Dermis microvascular lymphatic vessel endothelial cell (primary cell): ENCODE measurements at regions not wholly inside any gene's neighbourhood (a gene's known extent, or its start where the extent isn't known, plus 50 kb on each side); places are given as distances from the start of the nearest gene placed in this dataset.
"Not testable (repeated sequence)": the region's sequence is repeated elsewhere in the genome, so short reads cannot be mapped to it uniquely, and the experiment has no call there.

ENCODE experiments used
- DNase-seq, 2 donors: peaks; one replicate each; pipeline versions ENCODE4 v3.0.0 to v3.0.0-alpha.2; 2010; ENCODE audit warnings: low read depth in 2 of 2

DNA sequence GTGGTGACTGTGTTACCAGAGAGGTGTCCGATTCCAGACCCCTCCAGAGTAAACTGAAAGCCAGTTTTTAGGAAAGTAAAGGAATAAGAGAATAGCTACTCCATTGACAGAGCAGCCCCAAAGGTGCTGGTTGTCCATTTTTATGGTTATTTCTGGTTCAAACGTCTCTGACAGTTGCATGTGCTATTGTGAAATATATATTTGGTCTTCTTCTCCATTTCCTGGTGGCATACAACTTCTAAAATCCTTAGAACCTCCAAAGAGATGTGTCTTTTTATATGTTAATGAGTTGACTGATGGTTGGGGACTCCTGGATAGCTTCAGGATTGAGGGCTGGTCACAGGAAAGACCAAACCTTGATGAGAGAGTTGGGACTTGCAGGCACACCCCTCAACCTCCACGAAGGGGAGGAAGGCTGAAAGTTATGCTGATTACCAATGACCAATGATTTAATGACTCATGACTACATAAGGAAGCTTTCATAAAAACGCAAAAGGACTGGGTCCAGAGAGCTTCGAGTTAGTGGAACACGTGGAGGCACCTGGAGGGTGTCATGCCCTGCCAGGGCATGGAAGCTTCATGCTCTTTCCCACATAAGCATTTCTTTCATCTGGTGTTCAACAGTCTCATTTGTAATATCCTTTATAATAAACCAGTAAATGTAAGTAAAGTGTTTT lies 100.7 kb downstream of the SLC16A1 start:
- no peak for DNase-seq

DNA sequence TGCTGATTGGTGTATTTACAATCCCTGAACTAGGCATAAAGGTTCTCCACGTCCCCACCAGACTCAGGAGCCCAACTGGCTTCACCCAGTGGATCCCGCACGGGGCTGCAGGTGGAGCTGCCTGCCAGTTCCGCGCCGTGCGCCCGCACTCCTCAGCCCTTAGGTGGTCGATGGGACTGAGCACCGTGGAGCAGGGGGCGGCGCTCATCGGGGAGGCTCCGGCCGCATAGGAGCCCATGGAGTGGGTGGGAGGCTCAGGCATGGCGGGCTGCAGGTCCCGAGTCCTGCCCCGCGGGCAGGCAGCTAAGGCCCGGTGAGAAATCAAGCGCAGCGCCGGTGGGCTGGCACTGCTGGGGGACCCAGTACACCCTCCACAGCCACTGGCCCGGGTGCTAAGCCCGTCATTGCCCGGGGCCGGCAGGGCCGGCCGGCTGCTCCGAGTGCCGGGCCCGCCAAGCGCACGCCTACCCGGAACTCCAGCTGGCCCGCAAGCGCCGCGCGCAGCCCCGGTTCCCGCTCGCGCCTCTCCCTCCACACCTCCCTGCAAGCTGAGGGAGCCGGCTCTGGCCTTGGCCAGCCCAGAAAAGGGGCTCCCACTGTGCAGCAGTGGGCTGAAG lies 101.5 kb downstream of the SLC16A1 start:
- DNase-seq = not testable (repeated sequence)

DNA sequence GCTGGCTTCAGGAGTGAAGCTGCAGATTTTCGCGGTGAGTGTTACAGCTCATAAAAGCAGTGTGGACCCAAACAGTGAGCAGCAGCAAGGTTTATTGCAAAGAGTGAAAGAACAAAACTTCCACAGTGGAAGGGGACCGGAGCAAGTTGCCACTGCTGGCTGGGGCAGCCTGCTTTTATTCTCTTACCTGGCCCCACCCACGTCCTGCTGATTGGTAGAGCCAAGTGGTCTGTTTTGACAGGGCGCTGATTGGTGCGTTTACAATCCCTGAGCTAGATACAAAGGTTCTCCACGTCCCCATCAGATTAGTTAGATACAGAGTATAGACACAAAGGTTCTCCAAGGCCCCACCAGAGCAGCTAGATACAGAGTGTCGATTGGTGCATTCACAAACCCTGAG lies 102.1 kb downstream of the SLC16A1 start:
- not testable (repeated sequence) for DNase-seq

DNA sequence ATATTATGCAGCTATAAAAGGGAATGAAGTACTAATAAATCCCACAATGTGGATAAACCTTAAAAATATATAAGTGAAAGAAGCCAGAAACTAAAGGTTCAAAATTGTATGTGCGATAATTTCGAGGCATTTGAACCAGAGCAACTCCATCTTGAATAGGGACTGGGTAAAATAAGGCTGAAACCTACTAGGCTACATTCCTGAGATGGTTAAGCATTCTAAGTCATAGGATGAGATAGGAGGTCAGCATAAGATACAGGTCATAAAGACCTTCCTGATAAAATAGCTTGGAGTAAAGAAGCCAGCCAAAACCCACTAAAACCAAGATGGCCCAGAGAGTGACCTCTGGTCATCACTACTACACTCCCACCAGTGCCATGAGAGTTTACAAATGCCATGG lies 103.1 kb downstream of the SLC16A1 start:
- no peak for DNase-seq

DNA sequence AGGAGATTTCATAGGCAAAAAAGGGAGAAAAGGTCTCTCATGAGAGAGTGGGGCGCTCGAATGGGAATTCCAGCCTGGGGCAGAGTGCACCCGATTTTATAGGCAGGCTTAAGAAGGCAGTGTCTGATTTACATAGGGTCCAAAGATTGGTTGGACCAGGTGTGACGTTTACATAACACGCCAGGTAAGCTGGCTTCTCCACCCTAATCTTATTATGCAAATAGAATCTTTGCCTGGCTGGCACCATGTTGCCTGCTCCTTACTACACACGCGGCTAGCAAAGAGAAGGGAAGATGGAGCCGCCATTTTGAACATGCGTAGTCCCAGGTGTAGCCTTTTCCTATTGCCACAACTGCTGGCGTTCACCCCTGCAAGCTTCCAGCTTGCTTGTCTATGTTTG lies 103.7 kb downstream of the SLC16A1 start:
- DNase-seq = no peak

DNA sequence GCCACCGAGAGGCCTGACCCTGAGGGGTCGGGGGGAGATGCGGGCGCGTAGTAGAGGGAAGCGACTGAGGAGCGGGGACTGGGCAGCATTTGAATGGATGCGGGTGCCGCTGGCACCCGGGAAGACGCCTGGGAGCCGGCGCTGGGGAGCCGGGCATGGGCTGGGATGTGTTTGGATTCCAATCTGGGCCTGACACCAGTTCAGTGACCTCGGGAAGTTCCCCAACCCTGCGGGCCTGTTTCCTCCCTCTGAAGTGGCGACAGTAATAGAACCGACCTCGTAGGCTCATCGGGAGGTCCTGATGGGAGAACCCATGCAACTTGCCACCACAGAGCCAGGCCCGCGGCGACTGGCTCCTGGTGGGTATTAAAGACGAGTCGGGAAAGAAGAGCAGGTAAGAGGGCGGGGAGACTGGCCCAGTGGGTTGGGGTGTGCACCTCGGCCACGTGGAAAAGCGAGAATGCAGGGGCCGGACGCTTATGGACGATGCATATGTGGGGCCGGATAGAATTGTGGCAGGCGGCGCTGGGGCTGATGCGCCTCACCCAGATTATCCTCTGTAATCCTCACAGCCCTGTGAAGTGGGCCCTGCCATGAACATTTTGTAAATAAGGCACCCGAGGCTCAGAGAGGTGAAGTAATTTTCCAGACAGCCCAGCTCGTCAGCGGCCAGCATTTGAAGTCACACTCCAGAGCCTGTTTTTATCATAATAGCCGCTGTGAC lies 105.8 kb downstream of the SLC16A1 start:
- no peak for DNase-seq

DNA sequence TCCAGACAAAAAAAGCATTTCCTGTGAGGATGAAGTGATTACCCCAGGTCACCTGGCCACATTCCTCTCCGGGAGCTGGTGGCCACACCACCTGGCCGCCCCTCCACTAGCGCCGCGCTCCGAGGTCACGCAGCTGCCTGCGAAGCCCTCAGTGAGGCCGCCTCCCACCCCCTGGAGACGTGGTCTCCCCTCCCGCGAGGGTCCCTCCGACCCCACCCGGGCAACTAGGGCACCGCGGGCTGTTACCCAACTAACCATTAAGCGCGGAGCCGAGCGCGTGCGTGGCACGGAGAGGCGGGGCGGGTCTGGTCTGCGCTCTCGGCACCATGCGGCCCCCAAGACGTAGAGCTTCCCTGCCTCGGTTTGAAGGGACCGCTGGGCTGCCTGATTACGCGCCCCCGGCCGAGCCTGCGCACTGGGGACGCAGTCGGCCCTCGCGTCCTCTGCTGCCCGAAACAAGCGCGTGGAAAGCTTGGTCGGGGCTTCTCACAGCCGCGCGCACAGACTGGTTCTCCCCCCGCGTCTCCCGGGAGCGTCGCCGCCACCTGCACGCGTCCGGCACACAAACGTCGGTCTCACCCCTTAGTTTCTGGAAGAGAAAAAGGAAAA lies 106.5 kb downstream of the SLC16A1 start:
- peak; percentile 14 to 80 for DNase-seq

DNA sequence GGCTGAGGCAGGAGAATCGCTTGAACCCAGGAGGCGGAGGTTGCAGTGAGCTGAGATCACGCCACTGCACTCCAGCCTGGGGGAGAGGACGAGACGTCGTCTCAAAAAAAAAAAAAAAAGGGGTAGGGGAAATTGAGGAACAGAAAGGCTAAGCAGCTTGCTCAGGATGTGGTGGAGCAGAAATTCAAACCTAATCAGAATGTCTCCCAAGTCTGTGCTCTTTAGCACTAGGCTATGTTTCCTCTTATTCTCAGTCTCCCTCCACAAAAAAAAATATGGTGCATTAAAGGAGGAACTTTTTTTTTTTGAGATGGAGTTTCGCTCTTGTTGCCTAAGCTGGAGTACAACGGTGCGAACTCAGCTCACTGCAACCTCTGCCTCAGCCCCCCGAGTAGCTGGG lies 114.2 kb downstream of the SLC16A1 start:
- no peak for DNase-seq

DNA sequence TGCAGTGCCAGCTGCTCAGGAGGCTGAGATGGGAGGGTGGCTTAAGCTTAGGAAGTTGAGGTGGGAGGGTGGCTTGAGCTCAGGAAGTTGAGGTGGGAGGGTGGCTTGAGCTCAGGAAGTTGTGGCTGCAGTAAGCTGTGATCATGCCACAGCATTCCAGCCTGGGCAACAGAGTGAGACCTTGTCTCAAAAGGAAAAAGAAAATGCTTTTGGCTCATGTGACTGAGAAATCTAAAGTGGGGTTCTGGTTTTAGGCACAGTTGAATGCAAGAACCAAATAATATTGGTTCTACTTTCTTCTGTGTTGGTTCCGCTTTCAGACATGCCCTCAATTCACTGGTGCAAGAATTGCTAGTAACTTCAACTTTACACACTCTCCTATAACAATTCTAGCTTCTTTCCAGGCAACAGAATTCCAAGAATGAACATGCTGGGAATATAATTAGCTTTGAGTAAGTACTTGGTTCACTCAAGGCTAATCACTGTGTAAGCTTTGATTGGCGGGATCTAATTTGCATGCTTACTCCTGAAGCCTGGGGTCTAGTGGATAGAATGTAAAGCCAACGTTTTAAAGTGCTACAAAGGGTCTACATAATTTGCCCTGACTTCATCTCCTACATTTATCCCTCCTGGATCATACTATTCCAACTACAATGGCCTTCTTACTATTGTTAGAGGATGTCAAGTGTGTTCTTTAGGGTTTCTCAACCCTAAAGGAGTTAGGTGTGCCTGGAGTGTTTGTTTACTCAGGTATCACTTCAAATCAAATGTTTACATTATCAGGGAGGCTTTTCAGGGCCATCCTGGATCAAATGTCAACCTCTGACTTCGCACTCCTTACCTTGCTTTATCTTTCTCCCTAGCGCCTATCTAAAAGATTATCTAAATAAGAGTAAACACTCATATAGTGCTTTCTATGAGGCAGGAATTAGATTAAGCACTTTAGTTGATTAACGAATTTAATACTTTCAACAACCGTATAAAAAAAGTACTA lies 115.1 kb downstream of the SLC16A1 start:
- DNase-seq = peak in 1 of 2 donors; percentile 50

DNA sequence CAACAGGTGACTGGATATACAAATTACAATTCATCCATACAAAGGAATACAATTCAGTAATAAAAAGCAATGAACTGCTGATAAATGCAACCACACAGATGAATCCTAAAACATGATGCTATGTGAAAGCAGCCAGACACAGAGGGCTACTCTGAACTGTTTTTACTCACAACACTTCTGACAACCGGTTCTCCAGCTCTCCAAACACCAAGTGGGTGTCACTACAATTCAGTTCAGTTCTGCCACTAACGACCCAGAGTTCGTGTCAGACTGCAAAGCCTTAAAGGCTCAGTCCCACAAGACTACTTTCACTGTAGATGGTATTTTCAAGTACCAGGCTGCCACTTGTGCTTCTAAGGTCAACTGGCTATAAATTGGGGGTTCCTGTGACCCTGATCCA lies 119.4 kb downstream of the SLC16A1 start:
- no peak for DNase-seq

DNA sequence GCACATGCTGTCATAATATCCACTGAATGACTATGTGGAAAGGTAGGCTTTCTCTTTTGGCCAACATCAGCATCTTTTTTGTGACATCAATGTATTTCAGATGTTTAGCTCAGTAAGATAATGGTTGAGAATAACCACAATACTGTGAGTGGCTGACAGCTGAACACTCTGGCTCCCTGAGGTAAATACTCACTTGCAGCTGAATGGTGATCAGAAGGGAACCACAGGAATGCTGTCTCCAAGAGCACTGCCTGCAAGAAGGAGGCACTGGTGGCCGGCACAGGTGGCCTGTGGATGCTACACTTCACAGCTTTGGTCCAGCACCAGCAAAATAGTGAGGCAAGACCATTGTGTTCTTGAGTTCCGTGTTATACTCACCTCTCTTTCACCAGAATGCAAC lies 118.7 kb upstream of the PPM1J start:
- no peak for DNase-seq

DNA sequence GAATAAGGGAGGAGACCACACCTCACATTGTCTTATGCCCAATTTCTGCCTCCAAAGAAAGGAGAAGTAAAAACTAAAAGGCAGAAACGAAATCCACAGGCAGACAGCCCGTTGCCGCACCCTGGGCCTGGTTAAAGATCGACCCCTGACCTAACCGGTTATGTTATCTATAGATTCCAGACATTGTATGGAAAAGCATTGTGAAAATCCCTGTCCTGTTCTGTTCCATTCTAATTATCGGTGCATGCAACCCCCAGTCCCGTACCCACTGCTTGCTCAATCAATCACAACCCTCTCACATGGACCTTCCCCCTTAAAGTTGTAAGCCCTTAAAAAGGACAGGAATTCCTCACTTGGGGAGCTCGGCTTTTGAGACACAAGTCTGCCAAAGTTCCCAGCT lies 117.1 kb upstream of the PPM1J start:
- DNase-seq = not testable (repeated sequence)

DNA sequence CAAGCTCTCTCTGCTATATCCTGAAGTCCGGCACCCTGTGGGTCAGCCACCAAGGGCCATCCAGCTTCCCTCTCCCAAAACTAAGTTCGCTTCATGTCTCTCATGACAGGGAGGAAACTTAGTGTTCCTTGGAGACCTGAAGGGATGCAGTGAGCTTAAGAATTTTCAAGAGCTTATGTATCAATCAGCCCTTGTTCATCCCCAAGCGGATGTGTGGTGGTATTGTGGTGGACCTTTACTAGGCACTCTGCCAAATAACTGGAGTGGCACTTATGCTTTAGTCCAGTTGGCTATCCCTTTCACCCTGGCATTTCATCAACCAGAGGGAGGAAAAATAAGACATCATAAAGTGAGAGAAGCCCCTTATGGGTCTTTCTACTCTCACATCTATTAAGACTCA lies 114.6 kb upstream of the PPM1J start:
- DNase-seq = not testable (repeated sequence)

DNA sequence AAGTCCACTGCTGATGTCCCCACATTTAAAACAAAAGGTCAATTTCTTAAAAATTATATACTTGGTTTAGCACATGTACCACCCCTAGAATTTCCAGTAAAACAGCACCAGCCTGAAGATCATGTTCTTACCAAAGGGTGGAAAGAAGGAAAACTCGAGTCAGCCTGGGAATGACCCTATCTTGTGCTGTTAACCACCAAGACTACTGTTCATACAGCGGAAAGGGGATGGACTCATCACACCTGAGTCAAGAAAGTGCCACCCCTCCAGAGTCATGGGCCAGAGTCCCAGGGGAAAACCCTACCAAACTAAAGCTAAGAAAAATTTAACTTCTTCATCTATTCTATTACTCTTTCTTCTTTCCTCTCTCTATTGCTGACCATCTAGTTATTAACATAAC lies 113.6 kb upstream of the PPM1J start:
- DNase-seq = no peak

DNA sequence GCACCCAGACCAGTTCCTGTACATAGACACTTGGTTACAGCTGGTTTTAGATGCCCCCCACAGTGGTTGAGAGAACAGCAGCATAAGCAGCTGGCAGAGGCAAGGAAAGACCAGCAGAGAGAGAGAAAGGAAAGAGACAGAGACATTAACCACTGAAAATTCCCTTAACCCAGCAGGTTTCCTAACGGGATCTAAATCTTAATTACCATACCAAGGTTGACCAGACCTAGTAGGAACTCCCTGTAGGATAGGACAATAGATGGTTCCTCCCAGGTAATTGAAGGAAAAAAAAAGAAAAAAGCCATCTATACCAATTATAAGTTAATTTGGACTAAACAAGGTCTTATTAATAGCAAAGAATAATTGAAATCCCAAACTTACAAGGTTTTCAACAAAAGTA lies 112.3 kb upstream of the PPM1J start:
- DNase-seq = not testable (repeated sequence)

DNA sequence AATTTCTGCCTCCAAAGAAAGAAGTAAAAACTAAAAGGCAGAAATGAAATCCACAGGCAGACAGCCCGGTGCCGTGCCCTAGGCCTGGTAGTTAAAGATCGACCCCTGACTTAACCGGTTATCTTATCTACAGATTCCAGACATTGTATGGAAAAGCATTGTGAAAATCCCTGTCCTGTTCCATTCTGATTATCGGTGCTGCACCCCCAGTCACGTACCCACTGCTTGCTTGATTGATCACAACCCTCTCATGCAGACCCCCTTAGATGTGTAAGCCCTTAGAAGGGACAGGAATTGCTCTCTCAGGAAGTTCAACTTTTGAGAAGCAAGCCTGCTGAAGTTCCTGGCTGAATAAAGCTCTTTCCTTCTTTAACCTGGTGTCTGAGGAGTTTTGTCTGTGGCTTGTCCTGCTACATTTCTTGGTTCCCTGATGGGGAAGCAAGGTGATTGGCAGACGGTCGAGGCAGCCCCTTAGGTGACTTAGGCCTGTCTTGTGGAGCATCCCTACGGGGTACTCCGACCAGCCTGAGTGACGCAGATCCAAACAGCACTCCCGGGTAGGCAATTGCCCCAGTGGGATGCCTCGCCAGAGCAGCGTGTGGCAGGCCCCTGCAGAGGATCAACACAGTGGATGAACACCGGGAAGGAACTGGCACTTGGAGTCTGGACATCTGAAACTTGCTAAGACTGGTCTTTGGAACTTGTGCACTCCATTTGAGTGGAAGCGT lies 111.2 kb upstream of the PPM1J start:
- no peak for DNase-seq

DNA sequence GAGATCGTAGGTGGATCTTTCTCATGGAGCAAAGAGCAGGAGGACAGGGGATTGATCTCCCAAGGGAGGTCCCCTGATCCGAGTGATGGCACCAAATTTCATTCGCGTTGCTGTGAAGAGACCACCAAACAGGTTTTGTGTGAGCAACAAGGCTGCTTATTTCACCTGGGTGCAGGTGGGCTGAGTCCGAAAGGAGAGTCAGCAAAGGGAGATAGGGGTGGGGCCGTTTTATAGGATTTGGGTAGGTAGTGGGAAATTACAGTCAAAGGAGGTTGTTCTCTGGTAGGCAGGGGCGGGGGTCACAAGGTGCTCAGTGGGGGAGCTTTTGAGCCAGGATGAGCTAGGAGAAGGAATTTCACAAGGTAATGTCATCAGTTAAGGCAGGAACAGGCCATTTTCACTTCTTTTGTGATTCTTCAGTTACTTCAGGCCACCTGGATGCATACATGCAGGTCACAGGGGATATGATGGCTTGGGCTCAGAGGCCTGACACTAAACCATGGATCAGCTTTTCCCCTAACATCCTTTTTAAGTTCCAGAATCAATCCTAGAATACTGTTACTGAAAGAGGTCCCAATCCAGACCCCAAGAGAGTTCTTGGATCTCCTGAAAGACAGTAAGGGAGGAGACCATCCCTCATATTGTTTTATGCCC lies 110.6 kb upstream of the PPM1J start:
- DNase-seq = not testable (repeated sequence)

DNA sequence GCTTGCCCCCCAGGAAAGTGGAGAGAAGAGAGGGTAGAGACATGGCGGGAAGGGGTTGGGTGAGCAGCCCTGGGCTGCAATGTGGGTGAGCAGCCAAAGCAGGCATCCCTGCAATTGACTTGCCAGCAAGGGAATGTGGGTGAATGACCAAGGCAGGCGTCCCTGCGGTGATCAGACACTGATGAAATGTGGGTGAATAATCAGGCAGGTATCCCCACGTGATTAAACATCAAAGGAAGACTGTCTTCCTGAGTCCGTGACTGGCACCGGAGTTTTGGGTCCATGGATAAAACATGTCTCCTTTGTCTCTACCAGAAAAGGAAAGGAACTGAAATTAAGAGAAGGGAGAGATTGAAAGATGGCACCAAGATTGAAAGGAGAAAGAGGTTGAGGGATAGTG lies 109.9 kb upstream of the PPM1J start:
- not testable (repeated sequence) for DNase-seq

DNA sequence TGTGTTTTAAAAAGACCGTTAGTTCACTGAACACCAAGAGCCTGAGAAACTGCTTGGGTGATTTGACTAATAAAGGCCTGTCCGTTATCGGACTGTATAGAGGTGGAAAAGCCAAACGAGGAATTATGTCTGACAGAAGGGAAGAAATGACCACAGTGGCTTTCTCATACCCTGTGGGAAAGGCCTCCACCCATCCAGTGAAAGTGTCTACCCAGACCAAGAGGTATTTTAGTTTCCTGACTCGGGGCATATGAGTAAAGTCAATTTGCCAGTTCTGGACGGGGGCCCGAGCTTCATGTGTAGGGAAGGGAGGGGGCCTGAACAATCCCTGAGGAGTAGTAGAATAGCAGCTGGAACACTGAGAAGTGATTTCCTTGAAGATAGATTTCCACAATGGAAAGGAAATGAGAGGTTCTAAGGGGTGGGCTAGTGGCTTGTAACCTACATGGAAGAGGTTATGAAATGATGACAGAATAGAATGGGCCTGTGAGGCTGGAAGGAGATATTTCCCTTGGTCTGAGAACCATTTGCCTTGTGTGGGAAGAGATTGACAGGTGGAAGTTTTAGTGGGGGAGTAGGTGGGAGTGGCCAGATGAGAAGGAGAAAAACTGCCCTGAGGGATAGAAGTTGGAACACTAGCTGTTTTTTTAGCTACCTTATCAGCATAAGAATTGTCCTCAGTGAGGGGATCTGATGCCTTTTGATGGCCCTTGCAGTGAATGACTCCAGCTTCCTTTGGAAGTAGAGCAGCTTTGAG lies 106.4 kb upstream of the PPM1J start:
- DNase-seq = peak in 1 of 2 donors; percentile 69
